Lower leg skin (tissue), 4 donors: ENCODE measurements at regions not wholly inside any gene's neighbourhood (a gene's known extent, or its start where the extent isn't known, plus 50 kb on each side); places are given as distances from the start of the nearest gene placed in this dataset.

Experiments
- DNase-seq, 2 donors: peaks; one replicate each; pipeline ENCODE4 v3.0.0-alpha.2; 2019; ENCODE audit warnings: low spot score in 2 of 2
- H3K4me3 ChIP-seq: fragments of 200-600 bp; sonication (generic); 2 replicates; pipeline ENCODE4 v1.5.1; 2017; ENCODE audit warnings: mild to moderate bottlenecking, low read depth; ENCODE audit not compliant: poor library complexity, severe bottlenecking
- CTCF ChIP-seq, 3 donors: fragments of 450-650 bp; IDR thresholded peaks; one replicate each; pipeline ENCODE4 v1.5.1; 2016; ENCODE audit warnings: antibody characterized with exemption in 3 of 3, mild to moderate bottlenecking in 3 of 3, moderate library complexity in 2 of 3
- POLR2A ChIP-seq, 2 donors: fragments of 450-650 bp; IDR thresholded peaks; one replicate each; pipeline ENCODE4 v1.6.1; 2016 to 2017; ENCODE audit warnings: antibody characterized with exemption in 2 of 2, mild to moderate bottlenecking in 1 of 2, moderate library complexity in 1 of 2
- WGBS, 2 donors: methylation state at CpG; one replicate each; pipeline ENCODE4 v1.1.5; 2018; 5-methylcytosine and 5-hydroxymethylcytosine counted together
- intact Hi-C: fragments of 100-400 bp; cut with DNase I; formaldehyde crosslinking; loops from one replicate; pipeline ENCODE4 v1.15.0; 2023; ENCODE audit warnings: low total_unique reads

DNA sequence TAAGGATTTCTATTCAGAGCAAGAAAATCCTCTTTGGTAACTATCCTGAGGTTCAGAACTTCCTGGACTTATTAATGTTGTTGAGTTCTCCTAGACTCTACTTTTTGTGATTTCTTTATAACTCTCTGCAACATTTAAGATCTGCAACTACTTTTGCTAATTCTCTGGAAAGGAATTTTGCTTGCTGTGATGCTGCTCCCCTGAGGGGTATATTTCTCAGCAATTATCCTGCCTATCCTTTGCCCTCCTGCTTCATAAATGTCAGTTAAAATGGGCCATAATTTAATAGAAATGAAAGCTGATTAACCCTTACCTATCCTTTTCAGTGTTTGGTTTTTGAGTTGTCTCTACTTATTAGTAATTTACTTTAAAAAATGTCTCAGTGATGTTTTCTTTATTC, 377.3 kb upstream of the LRRC3B start:
- no peak overlapping the region for H3K4me3 ChIP-seq
- intact Hi-C loops = no loop called here
- no peak for DNase-seq
- TF ChIP-seq CTCF (IDR thresholded peaks at IDR 0.05) = no peak
- TF ChIP-seq POLR2A (IDR thresholded peaks at IDR 0.05) = no peak

- no peak for DNase-seq
- 74 to 82% methylated on average over 2 of the region's 2 CpGs for WGBS, 2 donors
- intact Hi-C loops = no loop called here
Measured at GRCh38 chr3:26246901-26247300, 375.7 kb upstream of the LRRC3B start.

DNA sequence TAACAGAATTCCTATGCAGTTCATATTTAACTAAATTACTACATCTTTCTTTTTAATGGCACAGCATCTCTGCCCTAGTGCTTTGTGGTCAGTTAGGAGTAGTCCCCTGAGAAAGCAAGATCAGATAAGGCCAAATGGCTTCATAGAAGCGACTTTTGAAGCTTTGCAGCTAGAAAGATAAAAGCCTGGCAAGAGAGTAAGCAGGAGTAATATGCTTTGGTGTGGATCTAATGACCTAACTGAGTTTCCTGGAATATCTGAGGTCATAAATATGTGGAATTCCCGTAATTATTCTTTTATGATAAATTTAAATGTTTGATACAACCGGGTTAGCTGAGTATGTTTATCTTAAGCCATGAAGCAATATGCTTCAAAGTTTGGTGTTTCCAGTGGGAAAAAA, 374.9 kb upstream of the LRRC3B start:
- H3K4me3 ChIP-seq = no peak overlapping the region
- DNase-seq = no peak
- TF ChIP-seq POLR2A (IDR thresholded peaks at IDR 0.05) (no peak), CTCF (IDR thresholded peaks at IDR 0.05) (no peak)
- intact Hi-C loops = no loop called here
- WGBS, 2 donors = 18 to 20% methylated on average over 3 of the region's 3 CpGs

More at GRCh38 chr3:26246901-26247300, 375.7 kb upstream of the LRRC3B start:
- H3K4me3 ChIP-seq = no peak overlapping the region
- TF ChIP-seq POLR2A (IDR thresholded peaks at IDR 0.05) (no peak), CTCF (IDR thresholded peaks at IDR 0.05) (no peak)

GRCh38 chr3:26252001-26252400, 370.6 kb upstream of the LRRC3B start:
- TF ChIP-seq POLR2A (IDR thresholded peaks at IDR 0.05) (no peak), CTCF (IDR thresholded peaks at IDR 0.05) (no peak)
- 91 to 96% methylated on average over 4 of the region's 4 CpGs for WGBS, 2 donors
- no peak overlapping the region for H3K4me3 ChIP-seq
- DNase-seq = no peak
- intact Hi-C loops = no loop called here

GRCh38 chr3:26256224-26256623, 366.3 kb upstream of the LRRC3B start:
- no peak overlapping the region for H3K4me3 ChIP-seq
- DNase-seq = no peak
- intact Hi-C loops = no loop called here
- TF ChIP-seq CTCF (IDR thresholded peaks at IDR 0.05) (no peak), POLR2A (IDR thresholded peaks at IDR 0.05) (no peak)
- WGBS, 2 donors = 85 to 86% methylated on average over 3 of the region's 3 CpGs

DNA sequence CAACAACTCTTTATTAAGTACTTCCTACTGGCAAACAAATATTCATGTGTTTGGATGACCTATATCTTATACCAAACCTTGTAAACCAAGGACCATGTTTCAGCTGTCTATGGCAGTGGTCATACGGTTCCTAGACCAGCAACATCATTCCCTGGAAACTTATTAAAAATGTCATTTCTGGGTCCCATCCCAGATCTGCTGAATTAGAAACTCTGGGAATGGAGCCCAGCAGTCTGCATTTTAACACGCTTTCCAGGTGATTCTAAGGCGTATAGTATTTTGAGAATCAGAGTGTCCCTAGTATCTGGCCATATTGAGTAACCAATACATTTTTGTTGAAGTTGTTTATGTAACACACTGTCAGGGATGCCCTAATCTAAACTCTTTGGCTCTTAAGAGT, 363.4 kb upstream of the LRRC3B start:
- WGBS, 2 donors = 87 to 88% methylated on average over 3 of the region's 3 CpGs

More for the DNA sequence above, 363.4 kb upstream of the LRRC3B start:
- intact Hi-C loops = no loop called here
- TF ChIP-seq POLR2A (IDR thresholded peaks at IDR 0.05) = no peak
- no peak for TF ChIP-seq CTCF (IDR thresholded peaks at IDR 0.05)
- H3K4me3 ChIP-seq = no peak overlapping the region
- DNase-seq = no peak
